ENCODE measurements at regions not wholly inside any gene's neighbourhood (a gene's known extent, or its start where the extent isn't known, plus 50 kb on each side); places are given as distances from the start of the nearest gene placed in this dataset.
"Not testable (repeated sequence)": the region's sequence is repeated elsewhere in the genome, so short reads cannot be mapped to it uniquely, and the experiment has no call there.

DNA sequence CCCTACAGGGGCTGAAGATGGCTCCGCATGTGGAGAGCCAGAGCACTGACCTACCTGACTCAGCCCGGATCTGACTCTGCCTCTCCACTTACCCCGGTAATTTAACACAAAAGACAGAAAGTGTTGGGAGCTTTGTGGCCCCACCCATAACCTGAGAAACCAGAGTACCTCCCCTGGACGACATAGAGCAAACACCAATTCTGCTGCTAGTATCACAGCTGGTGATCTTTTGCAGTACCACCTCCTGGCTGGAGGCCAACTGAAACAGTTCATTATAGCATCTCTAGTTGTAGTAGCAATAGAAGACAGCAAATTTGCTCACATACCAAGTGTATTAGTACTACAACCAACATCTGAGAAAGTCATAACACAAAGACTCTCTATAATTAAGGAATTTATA lies 443.9 kb downstream of the KLHL4 start:
- H3K9ac ChIP-seq (ENCODE audit: extremely low read depth, low read length, poor library complexity, severe bottlenecking) = no peak overlapping the region

GRCh38 chrX:87968118-87968517 lies 450.5 kb downstream of the KLHL4 start:
- H3K27ac ChIP-seq (ENCODE audit: low read depth, low read length) = no peak overlapping the region
- H3K36me3 ChIP-seq (ENCODE audit: control insufficient read depth, insufficient read depth, low read length) = no peaks in the 10 kb centered on the region
- WGBS, 2 experiments (ENCODE audit: insufficient coverage in 1 of 2, insufficient read length in 1 of 2) = 100% methylated on average over 2 of the region's 2 CpGs; no CpG with 5 or more reads in 1 of the 2 experiments
- no peaks in the 10 kb centered on the region for H3K9me3 ChIP-seq (ENCODE audit: control insufficient read depth, low read length)
- no peaks in the 10 kb centered on the region for H3K4me1 ChIP-seq (ENCODE audit: control insufficient read depth, insufficient read depth, low read length)
- no peak overlapping the region for H3K9ac ChIP-seq (ENCODE audit: extremely low read depth, low read length, poor library complexity, severe bottlenecking)
- no peak overlapping the region for H3K4me3 ChIP-seq (ENCODE audit: low read length)
- Mint-ChIP-seq H3K27ac (no peak overlapping the region), H3K4me1 (peaks cover 23% of the 10 kb centered on the region), H3K27me3 (ENCODE audit: insufficient read depth) (no peaks in the 10 kb centered on the region), H3K4me3 (no peak overlapping the region), H3K9me3 (no peaks in the 10 kb centered on the region), H3K36me3 (ENCODE audit: low read depth) (no peaks in the 10 kb centered on the region)
- DNase-seq = no peak
- no peaks in the 10 kb centered on the region for H3K27me3 ChIP-seq (ENCODE audit: control insufficient read depth, insufficient read depth, low read length, poor library complexity, severe bottlenecking)
- TF ChIP-seq, protein P1, sequence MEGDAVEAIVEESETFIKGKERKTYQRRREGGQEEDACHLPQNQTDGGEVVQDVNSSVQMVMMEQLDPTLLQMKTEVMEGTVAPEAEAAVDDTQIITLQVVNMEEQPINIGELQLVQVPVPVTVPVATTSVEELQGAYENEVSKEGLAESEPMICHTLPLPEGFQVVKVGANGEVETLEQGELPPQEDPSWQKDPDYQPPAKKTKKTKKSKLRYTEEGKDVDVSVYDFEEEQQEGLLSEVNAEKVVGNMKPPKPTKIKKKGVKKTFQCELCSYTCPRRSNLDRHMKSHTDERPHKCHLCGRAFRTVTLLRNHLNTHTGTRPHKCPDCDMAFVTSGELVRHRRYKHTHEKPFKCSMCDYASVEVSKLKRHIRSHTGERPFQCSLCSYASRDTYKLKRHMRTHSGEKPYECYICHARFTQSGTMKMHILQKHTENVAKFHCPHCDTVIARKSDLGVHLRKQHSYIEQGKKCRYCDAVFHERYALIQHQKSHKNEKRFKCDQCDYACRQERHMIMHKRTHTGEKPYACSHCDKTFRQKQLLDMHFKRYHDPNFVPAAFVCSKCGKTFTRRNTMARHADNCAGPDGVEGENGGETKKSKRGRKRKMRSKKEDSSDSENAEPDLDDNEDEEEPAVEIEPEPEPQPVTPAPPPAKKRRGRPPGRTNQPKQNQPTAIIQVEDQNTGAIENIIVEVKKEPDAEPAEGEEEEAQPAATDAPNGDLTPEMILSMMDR (conservative IDR thresholded peaks at IDR 0.05) = no peak

More for the DNA sequence above, 443.9 kb downstream of the KLHL4 start:
- no peak overlapping the region for H3K4me3 Mint-ChIP-seq
- peaks cover 26% of the 10 kb centered on the region for H3K4me1 Mint-ChIP-seq
- 79 to 83% methylated on average over 2 to 4 of the region's 4 CpGs for WGBS, 2 experiments (ENCODE audit: insufficient coverage in 1 of 2, insufficient read length in 1 of 2)
- Histone ChIP-seq H3K36me3 (ENCODE audit: control insufficient read depth, insufficient read depth, low read length) (no peaks in the 10 kb centered on the region), H3K27me3 (ENCODE audit: control insufficient read depth, insufficient read depth, low read length, poor library complexity, severe bottlenecking) (no peaks in the 10 kb centered on the region), H3K4me3 (ENCODE audit: low read length) (no peak overlapping the region), H3K27ac (ENCODE audit: low read depth, low read length) (no peak overlapping the region), H3K9me3 (ENCODE audit: control insufficient read depth, low read length) (no peaks in the 10 kb centered on the region), H3K4me1 (ENCODE audit: control insufficient read depth, insufficient read depth, low read length) (no peaks in the 10 kb centered on the region)
- peak overlapping the region; percentile 3 for H3K27ac Mint-ChIP-seq
- H3K9me3 Mint-ChIP-seq = no peaks in the 10 kb centered on the region
- no peaks in the 10 kb centered on the region for H3K27me3 Mint-ChIP-seq (ENCODE audit: insufficient read depth)
- peak; percentile 46 for DNase-seq
- TF ChIP-seq, protein P1 (conservative IDR thresholded peaks at IDR 0.05) = no peak
- H3K36me3 Mint-ChIP-seq (ENCODE audit: low read depth) = no peaks in the 10 kb centered on the region

GRCh38 chrX:87972121-87972520 lies 454.5 kb downstream of the KLHL4 start:
- H3K9me3 Mint-ChIP-seq = peaks cover 22% of the 10 kb centered on the region
- not testable (repeated sequence) for H3K4me3 ChIP-seq (ENCODE audit: low read length); H3K27ac ChIP-seq (ENCODE audit: low read depth, low read length); H3K36me3 ChIP-seq (ENCODE audit: control insufficient read depth, insufficient read depth, low read length); H3K4me1 ChIP-seq (ENCODE audit: control insufficient read depth, insufficient read depth, low read length); H3K4me3 Mint-ChIP-seq; H3K36me3 Mint-ChIP-seq (ENCODE audit: low read depth); H3K9ac ChIP-seq (ENCODE audit: extremely low read depth, low read length, poor library complexity, severe bottlenecking); H3K27me3 Mint-ChIP-seq (ENCODE audit: insufficient read depth); H3K27me3 ChIP-seq (ENCODE audit: control insufficient read depth, insufficient read depth, low read length, poor library complexity, severe bottlenecking)
- WGBS, 2 experiments (ENCODE audit: insufficient coverage in 1 of 2, insufficient read length in 1 of 2) = 65% methylated on average over 4 of the region's 6 CpGs; no CpG with 5 or more reads in 1 of the 2 experiments
- H3K4me1 Mint-ChIP-seq = peaks cover 22% of the 10 kb centered on the region
- H3K9me3 ChIP-seq (ENCODE audit: control insufficient read depth, low read length) = peaks cover 15% of the 10 kb centered on the region
- DNase-seq = peak; percentile 47
- peak overlapping the region; percentile 69 for H3K27ac Mint-ChIP-seq

DNA sequence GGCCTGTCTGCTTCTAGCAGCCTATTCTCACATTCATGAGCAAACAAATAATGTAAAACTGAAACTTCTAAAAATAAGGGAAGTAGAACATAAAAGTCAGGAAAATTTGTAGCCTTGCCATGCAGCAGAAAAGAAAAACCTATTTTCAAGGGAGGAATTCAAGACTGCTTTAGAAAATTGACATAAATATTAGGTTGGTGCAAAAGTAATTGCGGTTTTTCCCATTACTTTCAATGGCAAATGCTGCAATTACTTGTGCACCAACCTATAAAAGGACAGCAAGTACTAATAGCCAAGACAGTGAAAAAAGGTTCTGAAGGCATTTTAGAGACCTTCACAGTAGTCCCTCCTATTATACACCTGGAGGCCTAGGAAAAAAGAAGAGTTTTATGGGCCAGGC lies 457.8 kb downstream of the KLHL4 start:
- Mint-ChIP-seq H3K27ac (no peak overlapping the region), H3K36me3 (ENCODE audit: low read depth) (no peaks in the 10 kb centered on the region), H3K4me3 (no peak overlapping the region), H3K27me3 (ENCODE audit: insufficient read depth) (no peaks in the 10 kb centered on the region), H3K4me1 (peaks cover 22% of the 10 kb centered on the region), H3K9me3 (peaks cover 29% of the 10 kb centered on the region)
- Histone ChIP-seq H3K9me3 (ENCODE audit: control insufficient read depth, low read length) (peaks cover 15% of the 10 kb centered on the region), H3K27me3 (ENCODE audit: control insufficient read depth, insufficient read depth, low read length, poor library complexity, severe bottlenecking) (no peaks in the 10 kb centered on the region), H3K36me3 (ENCODE audit: control insufficient read depth, insufficient read depth, low read length) (no peaks in the 10 kb centered on the region), H3K27ac (ENCODE audit: low read depth, low read length) (no peak overlapping the region), H3K9ac (ENCODE audit: extremely low read depth, low read length, poor library complexity, severe bottlenecking) (no peak overlapping the region), H3K4me3 (ENCODE audit: low read length) (no peak overlapping the region), H3K4me1 (ENCODE audit: control insufficient read depth, insufficient read depth, low read length) (no peaks in the 10 kb centered on the region)
- WGBS, 2 experiments (ENCODE audit: insufficient coverage in 1 of 2, insufficient read length in 1 of 2) = 90% methylated on average over 1 of the region's 1 CpG; no CpG with 5 or more reads in 1 of the 2 experiments
- TF ChIP-seq, protein P1 (conservative IDR thresholded peaks at IDR 0.05) = no peak
- no peak for DNase-seq

- H3K27me3 Mint-ChIP-seq (ENCODE audit: insufficient read depth) = not testable (repeated sequence)
- peaks cover 30% of the 10 kb centered on the region for H3K9me3 Mint-ChIP-seq
- WGBS, 2 experiments (ENCODE audit: insufficient coverage in 1 of 2, insufficient read length in 1 of 2) = 100% methylated on average over 1 of the region's 3 CpGs; no CpG with 5 or more reads in 1 of the 2 experiments
These were observed 490.3 kb downstream of the KLHL4 start for GRCh38 chrX:88007873-88008272.

More at GRCh38 chrX:88007873-88008272, 490.3 kb downstream of the KLHL4 start:
- not testable (repeated sequence) for H3K36me3 ChIP-seq (ENCODE audit: control insufficient read depth, insufficient read depth, low read length); H3K4me1 Mint-ChIP-seq; H3K4me3 ChIP-seq (ENCODE audit: low read length); H3K36me3 Mint-ChIP-seq (ENCODE audit: low read depth); H3K4me1 ChIP-seq (ENCODE audit: control insufficient read depth, insufficient read depth, low read length); DNase-seq; H3K4me3 Mint-ChIP-seq; H3K27ac ChIP-seq (ENCODE audit: low read depth, low read length); H3K9me3 ChIP-seq (ENCODE audit: control insufficient read depth, low read length); H3K27ac Mint-ChIP-seq; H3K9ac ChIP-seq (ENCODE audit: extremely low read depth, low read length, poor library complexity, severe bottlenecking); H3K27me3 ChIP-seq (ENCODE audit: control insufficient read depth, insufficient read depth, low read length, poor library complexity, severe bottlenecking)
